IMR-90 (cell line): ENCODE measurements at regions not wholly inside any gene's neighbourhood (a gene's known extent, or its start where the extent isn't known, plus 50 kb on each side); places are given as distances from the start of the nearest gene placed in this dataset.

ENCODE experiments used
- ATAC-seq: fragments of 200-7000 bp; cut with Tn5 transposase; 2 replicates; pipeline ENCODE4 v1.9.1; 2020; ENCODE audit warnings: low read depth, mild to moderate bottlenecking, moderate library complexity
- BruUV-seq: library from RNA; stranded (reverse); fragments of 400-500 nt; replicated peaks from 2 replicates; lab custom pipeline; 2021; lab: Mats Ljungman, UMichigan
- CTCF ChIA-PET: fragments of 300-600 bp; formaldehyde crosslinking; extraction: SDS; loops from one replicate; lab custom pipeline; 2021; ENCODE audit warnings: antibody characterized with exemption; lab: Yijun Ruan, JAX
- POLR2A ChIA-PET: fragments of 300-600 bp; sonication (Branson Sonifier 250); formaldehyde crosslinking; loops from one replicate; lab custom pipeline; 2022; ENCODE audit warnings: antibody characterized with exemption; ENCODE audit not compliant: unreplicated experiment; lab: Charles Lee
- DNase-seq: peaks from one replicate; pipeline ENCODE4 v3.0.0; 2013
- H2AFZ ChIP-seq: replicated peaks from 2 replicates; pipeline ENCODE3; 2013; ENCODE audit warnings: low read length, mild to moderate bottlenecking; ENCODE audit not compliant: poor library complexity
- H2AK5ac ChIP-seq: 2 replicates; pipeline ENCODE4 v1.6.1; 2013; ENCODE audit warnings: low read depth, low read length, inconsistent platforms
- H2AK9ac ChIP-seq: replicated peaks from 2 replicates; pipeline ENCODE3; 2013; ENCODE audit warnings: mild to moderate bottlenecking, low read depth, low read length, moderate library complexity; ENCODE audit not compliant: poor library complexity
- H2BK120ac ChIP-seq: 2 replicates; pipeline ENCODE4 v1.6.1; 2013; ENCODE audit warnings: low read depth, low read length, inconsistent platforms
- H2BK15ac ChIP-seq: 3 replicates; pipeline ENCODE4 v1.6.1; 2013; ENCODE audit warnings: low read depth, low read length, inconsistent platforms
- H2BK20ac ChIP-seq: 2 replicates; pipeline ENCODE4 v1.6.1; 2013; ENCODE audit warnings: low read depth, mild to moderate bottlenecking, inconsistent platforms, low read length, moderate library complexity
- H2BK5ac ChIP-seq: 2 replicates; pipeline ENCODE4 v1.6.1; 2013; ENCODE audit warnings: mild to moderate bottlenecking, low read depth, low read length, inconsistent platforms; ENCODE audit not compliant: poor library complexity, severe bottlenecking
- H3K14ac ChIP-seq: replicated peaks from 2 replicates; pipeline ENCODE4 v1.6.1; 2013; ENCODE audit warnings: low read depth, low read length, inconsistent platforms
- H3K18ac ChIP-seq: 2 replicates; pipeline ENCODE4 v1.6.1; 2013; ENCODE audit warnings: low read depth, low read length, control low read depth
- H3K23ac ChIP-seq: 2 replicates; pipeline ENCODE4 v1.6.1; 2013; ENCODE audit warnings: low read depth, low read length, inconsistent platforms
- H3K27ac ChIP-seq: 2 replicates; pipeline ENCODE4 v1.5.1; 2013; ENCODE audit warnings: mild to moderate bottlenecking, control low read depth, low read length; ENCODE audit not compliant: insufficient read depth
- H3K27me3 ChIP-seq: 2 replicates; pipeline ENCODE4 v1.6.1; 2013; ENCODE audit warnings: low read length; ENCODE audit not compliant: control insufficient read depth, insufficient read depth
- H3K36me3 ChIP-seq: 2 replicates; pipeline ENCODE4 v1.6.1; 2013; ENCODE audit warnings: low read length, mixed read lengths; ENCODE audit not compliant: control insufficient read depth, insufficient read depth
- H3K4ac ChIP-seq: 2 replicates; pipeline ENCODE4 v1.6.1; 2013; ENCODE audit warnings: low read depth, low read length, inconsistent platforms
- H3K4me1 ChIP-seq: 2 replicates; pipeline ENCODE4 v1.6.1; 2013; ENCODE audit warnings: low read length, mixed read lengths; ENCODE audit not compliant: control insufficient read depth, insufficient read depth
- H3K4me2 ChIP-seq: 2 replicates; pipeline ENCODE4 v1.6.1; 2013; ENCODE audit warnings: low read depth, mild to moderate bottlenecking, control low read depth, low read length, moderate library complexity
- H3K4me3 ChIP-seq: 2 replicates; pipeline ENCODE4 v1.5.1; 2013; ENCODE audit warnings: low read depth, mild to moderate bottlenecking, control low read depth, low read length, moderate library complexity; ENCODE audit not compliant: insufficient read depth
- H3K56ac ChIP-seq: 2 replicates; pipeline ENCODE4 v1.6.1; 2013; ENCODE audit warnings: low read length, inconsistent platforms; ENCODE audit not compliant: insufficient read depth; ENCODE audit errors: extremely low read depth
- H3K79me1 ChIP-seq, 2 experiments: 2 replicates each; pipeline ENCODE4 v1.6.1; 2013; ENCODE audit warnings: low read length in 2 of 2, inconsistent platforms in 1 of 2, low read depth in 1 of 2
- H3K9ac ChIP-seq: 2 replicates; pipeline ENCODE4 v1.6.1; 2013; ENCODE audit warnings: low read depth, low read length, control low read depth
- H3K9me1 ChIP-seq: 2 replicates; pipeline ENCODE4 v1.6.1; 2013; ENCODE audit warnings: low read length, inconsistent platforms; ENCODE audit not compliant: insufficient read depth
- H3K9me3 ChIP-seq: 2 replicates; pipeline ENCODE4 v1.6.1; 2013; ENCODE audit warnings: low read length; ENCODE audit not compliant: control insufficient read depth, insufficient read depth
- H4K20me1 ChIP-seq: 2 replicates; pipeline ENCODE4 v1.6.1; 2013; ENCODE audit warnings: low read length, inconsistent platforms; ENCODE audit not compliant: insufficient read depth
- H4K5ac ChIP-seq: 2 replicates; pipeline ENCODE4 v1.6.1; 2013; ENCODE audit warnings: mild to moderate bottlenecking, low read depth, low read length, control low read depth
- H4K8ac ChIP-seq, 2 experiments: 2 replicates each; pipeline ENCODE4 v1.6.1; 2013; ENCODE audit warnings: low read depth in 2 of 2, low read length in 2 of 2, control low read depth in 1 of 2, inconsistent platforms in 1 of 2
- H4K91ac ChIP-seq: 2 replicates; pipeline ENCODE4 v1.6.1; 2013; ENCODE audit warnings: low read depth, low read length, inconsistent platforms; ENCODE audit not compliant: insufficient read depth
- ELK1 ChIP-seq: fragments of 150-350 bp; IDR thresholded peaks from 2 replicates; pipeline ENCODE4 v1.6.1; 2016; ENCODE audit warnings: low read depth, mild to moderate bottlenecking, low read length, moderate library complexity, borderline replicate concordance
- MAFK ChIP-seq: IDR thresholded peaks from 2 replicates; pipeline ENCODE4 v1.6.1; 2012; ENCODE audit warnings: low read depth, low read length, improper control_type of control experiment
- NFE2L2 ChIP-seq: fragments of 150-350 bp; IDR thresholded peaks from 2 replicates; pipeline ENCODE4 v1.6.1; 2016; ENCODE audit warnings: low read depth, mild to moderate bottlenecking, low read length
- WGBS, 2 experiments: methylation state at CpG; one replicate each; pipeline versions ENCODE4 v1.1.5 to v1.1.7; 2013; ENCODE audit warnings: missing lambda C conversion rate in 2 of 2; ENCODE audit not compliant: insufficient read length in 1 of 2; ENCODE audit errors: extremely low coverage in 2 of 2; 5-methylcytosine and 5-hydroxymethylcytosine counted together
- dilution Hi-C: fragments of 300-500 bp; cut with HindIII; formaldehyde crosslinking; loops from one replicate; pipeline ENCODE4 v1.14.3; 2018; ENCODE audit warnings: low sequenced_read_pairs; ENCODE audit not compliant: unreplicated experiment
- in situ Hi-C: fragments of 300-500 bp; cut with MboI; formaldehyde crosslinking; loops from 3 replicates; pipeline ENCODE4 v1.14.3; 2019; ENCODE audit warnings: low sequenced_read_pairs, inconsistent platforms, mixed read lengths
- intact Hi-C: fragments of 100-400 bp; cut with micrococcal nuclease; formaldehyde crosslinking; loops from 2 replicates; pipeline ENCODE4 v1.10.0; 2022

- no peaks in the 10 kb centered on the region for H3K9me1 ChIP-seq
- no peak overlapping the region for H3K27ac ChIP-seq
- in situ Hi-C loops, result no loop called here
- H2BK120ac ChIP-seq, result no peak overlapping the region
- no TSS peak for BruUV-seq
- no peaks in the 10 kb centered on the region for H3K79me1 ChIP-seq
- H2BK20ac ChIP-seq, result no peak overlapping the region
- no peak overlapping the region for H2AFZ ChIP-seq
- H2BK15ac ChIP-seq, result no peak overlapping the region
- H3K4me3 ChIP-seq, result no peak overlapping the region
- no peak overlapping the region for H3K18ac ChIP-seq
- H4K20me1 ChIP-seq, result no peaks in the 10 kb centered on the region
- no peak overlapping the region for H3K23ac ChIP-seq
- ChIA-PET POLR2A (no interaction called here), CTCF (no interaction called here)
- H3K9me3 ChIP-seq, result no peaks in the 10 kb centered on the region
- no peaks in the 10 kb centered on the region for H3K36me3 ChIP-seq
- no peak overlapping the region for H3K56ac ChIP-seq
- no peak overlapping the region for H2AK9ac ChIP-seq
- TF ChIP-seq ELK1 (no peak), NFE2L2 (no peak), MAFK (no peak)
- dilution Hi-C loops, result no loop called here
- H4K91ac ChIP-seq, result no peak overlapping the region
- ATAC-seq, result no peak
- no peak overlapping the region for H4K5ac ChIP-seq
- H3K4ac ChIP-seq, result no peak overlapping the region
- no peaks in the 10 kb centered on the region for H3K4me1 ChIP-seq
- no peak overlapping the region for H4K8ac ChIP-seq
- no peak for DNase-seq
- no peak overlapping the region for H2BK5ac ChIP-seq
- no peak overlapping the region for H3K9ac ChIP-seq
- H3K27me3 ChIP-seq, result no peaks in the 10 kb centered on the region
- WGBS, 2 experiments, result no CpG with 5 or more reads among the region's 2 CpGs
- H3K14ac ChIP-seq, result no peak overlapping the region
- H2AK5ac ChIP-seq, result no peak overlapping the region
- intact Hi-C loops, result no loop called here
- no peak overlapping the region for H3K4me2 ChIP-seq
Measured at GRCh38 chr1:38376577-38376976, 330.0 kb upstream of the POU3F1 start.
